Mammary epithelial cell (primary cell): ENCODE measurements at regions not wholly inside any gene's neighbourhood (a gene's known extent, or its start where the extent isn't known, plus 50 kb on each side); places are given as distances from the start of the nearest gene placed in this dataset.

ENCODE experiments used
- CTCF ChIP-seq, 2 donors: IDR thresholded peaks in 1 of 2; conservative IDR thresholded peaks in 1 of 2; 2 replicates each; pipeline ENCODE4 v1.5.1; 2011 to 2012; ENCODE audit warnings: inconsistent platforms in 2 of 2, low read length in 2 of 2, mild to moderate bottlenecking in 2 of 2, control low read depth in 1 of 2, low read depth in 1 of 2; ENCODE audit not compliant: insufficient read depth in 1 of 2; ENCODE audit errors: extremely low read depth in 1 of 2
- EZH2 ChIP-seq: IDR thresholded peaks from 2 replicates; pipeline ENCODE4 v1.6.1; 2012; ENCODE audit warnings: low read length, inconsistent platforms, borderline replicate concordance

- TF ChIP-seq CTCF (conservative IDR thresholded peaks at IDR 0.05 in 1 of 2, IDR thresholded peaks at IDR 0.05 in 1 of 2; ENCODE audit: extremely low read depth in 1 of 2, insufficient read depth in 1 of 2, low read depth in 1 of 2, low read length in 2 of 2) (no peak), EZH2 (no peak)
Observed at GRCh38 chr2:195408811-195409210, 248.2 kb upstream of the SLC39A10 start.
